ENCODE measurements at regions not wholly inside any gene's neighbourhood (a gene's known extent, or its start where the extent isn't known, plus 50 kb on each side); places are given as distances from the start of the nearest gene placed in this dataset.

GRCh38 chr13:33934951-33935371 lies 117.0 kb downstream of the RFC3 start:
- intact Hi-C loops (cut with DNase I; ENCODE audit: low total_unique reads), result loop anchor here (10.0 kb wide), 1 partner anchor 1220 kb away; no protein-coding TSS in a partner anchor
- TF ChIP-seq CTCF (IDR thresholded peaks at IDR 0.05 in 8 of 11, conservative IDR thresholded peaks at IDR 0.05 in 3 of 11) (no peak), POLR2A (IDR thresholded peaks at IDR 0.05) (no peak), POLR2AphosphoS5 (IDR thresholded peaks at IDR 0.05) (no peak)

GRCh38 chr13:33935969-33936368 lies 118.0 kb downstream of the RFC3 start:
- WGBS, 5 donors, result 91 to 97% (median 95%) methylated on average over 4 of the region's 4 CpGs
- no peak overlapping the region for H3K4me3 ChIP-seq
- no peaks in the 10 kb centered on the region for H3K4me1 ChIP-seq
- peak overlapping the region in 1 of 8 donors; percentile 38 for H3K27ac ChIP-seq
- DNase-seq, result no peak
- no peaks in the 10 kb centered on the region for H3K27me3 ChIP-seq (replicated peaks in 1 of 7)
- intact Hi-C loops (cut with DNase I; ENCODE audit: low total_unique reads), result loop anchor here (10.0 kb wide), 1 partner anchor 1219 kb away; no protein-coding TSS in a partner anchor
- no peaks in the 10 kb centered on the region for H3K36me3 ChIP-seq
- TF ChIP-seq CTCF (IDR thresholded peaks at IDR 0.05 in 8 of 11, conservative IDR thresholded peaks at IDR 0.05 in 3 of 11) (no peak), POLR2A (IDR thresholded peaks at IDR 0.05) (no peak), POLR2AphosphoS5 (IDR thresholded peaks at IDR 0.05) (no peak)
- no peaks in the 10 kb centered on the region for H3K9me3 ChIP-seq

More at GRCh38 chr13:33934951-33935371, 117.0 kb downstream of the RFC3 start:
- Histone ChIP-seq H3K36me3 (no peaks in the 10 kb centered on the region), H3K4me3 (no peak overlapping the region), H3K9me3 (no peaks in the 10 kb centered on the region), H3K4me1 (no peaks in the 10 kb centered on the region), H3K27me3 (replicated peaks in 1 of 7) (no peaks in the 10 kb centered on the region), H3K27ac (peak overlapping the region in 5 of 8 donors; percentile 37 to 49 (median 41))
- DNase-seq, result no peak

- Histone ChIP-seq H3K36me3 (no peaks in the 10 kb centered on the region), H3K27ac (no peak overlapping the region), H3K27me3 (replicated peaks in 1 of 7) (no peaks in the 10 kb centered on the region), H3K9me3 (no peaks in the 10 kb centered on the region), H3K4me3 (no peak overlapping the region), H3K4me1 (no peaks in the 10 kb centered on the region)
- WGBS, 5 donors, result 84 to 91% (median 87%) methylated on average over 3 of the region's 3 CpGs
- TF ChIP-seq POLR2A (IDR thresholded peaks at IDR 0.05) (no peak), POLR2AphosphoS5 (IDR thresholded peaks at IDR 0.05) (no peak), CTCF (IDR thresholded peaks at IDR 0.05 in 8 of 11, conservative IDR thresholded peaks at IDR 0.05 in 3 of 11) (no peak)
- intact Hi-C loops (cut with DNase I; ENCODE audit: low total_unique reads), result loop anchor here (10.0 kb wide), 1 partner anchor 1217 kb away; no protein-coding TSS in a partner anchor
- DNase-seq, result no peak
Measured at GRCh38 chr13:33937373-33938098, 119.6 kb downstream of the RFC3 start.

- WGBS, 5 donors, result 80 to 100% (median 87%) methylated on average over 1 of the region's 1 CpG
- H3K4me3 ChIP-seq, result no peak overlapping the region
- H3K27ac ChIP-seq, result no peak overlapping the region
- no peak for TF ChIP-seq CTCF (IDR thresholded peaks at IDR 0.05 in 8 of 11, conservative IDR thresholded peaks at IDR 0.05 in 3 of 11)
- no peak for TF ChIP-seq POLR2A (IDR thresholded peaks at IDR 0.05)
- TF ChIP-seq POLR2AphosphoS5 (IDR thresholded peaks at IDR 0.05), result no peak
- no peaks in the 10 kb centered on the region for H3K4me1 ChIP-seq
- no peaks in the 10 kb centered on the region for H3K27me3 ChIP-seq (replicated peaks in 1 of 7)
- DNase-seq, result no peak
- H3K9me3 ChIP-seq, result no peaks in the 10 kb centered on the region
- intact Hi-C loops (cut with DNase I; ENCODE audit: low total_unique reads), result no loop called here
- no peaks in the 10 kb centered on the region for H3K36me3 ChIP-seq
Measured at GRCh38 chr13:33940256-33940655, 122.3 kb downstream of the RFC3 start.

All from spleen (tissue), 11 donors.